Activated CD8-positive, alpha-beta T cell treated with anti-CD3 and anti-CD28 coated beads, Interleukin-2, amount 10 ng/mL, durations not matched to agents 7 days and 5 days (primary cell): ENCODE measurements at regions not wholly inside any gene's neighbourhood (a gene's known extent, or its start where the extent isn't known, plus 50 kb on each side); places are given as distances from the start of the nearest gene placed in this dataset.
A peak's percentile ranks its signal among the peaks of the same experiment; 100 is the strongest.
"Not testable (repeated sequence)": the region's sequence is repeated elsewhere in the genome, so short reads cannot be mapped to it uniquely, and the experiment has no call there.

Source experiments
- ATAC-seq: fragments of 150-1000 bp; cut with Tn5 transposase; one replicate; pipeline ENCODE4 v1.10.0; 2021; ENCODE audit warnings: moderate library complexity
- CTCF ChIA-PET: fragments of 350-600 bp; sonication (Branson Sonifier 250); formaldehyde crosslinking; loops from one replicate; lab custom pipeline; 2021; ENCODE audit warnings: antibody characterized with exemption; lab: Charles Lee
- POLR2A ChIA-PET: fragments of 350-600 bp; sonication (Branson Sonifier 250); formaldehyde crosslinking; loops from one replicate; lab custom pipeline; 2021; ENCODE audit warnings: antibody characterized with exemption; lab: Charles Lee
- DNase-seq: peaks from one replicate; pipeline ENCODE4 v3.0.0-alpha.2; 2020
- H3K27ac Mint-ChIP-seq: one replicate; pipeline ENCODE4 v1.8.0; 2021; ENCODE audit warnings: mild to moderate bottlenecking, mixed read lengths
- H3K27me3 Mint-ChIP-seq: one replicate; pipeline ENCODE4 v1.8.0; 2021; ENCODE audit warnings: low read depth, mixed read lengths
- H3K36me3 Mint-ChIP-seq: one replicate; pipeline ENCODE4 v1.8.0; 2021; ENCODE audit warnings: low read depth, mixed read lengths
- H3K4me1 Mint-ChIP-seq: one replicate; pipeline ENCODE4 v1.8.0; 2021; ENCODE audit warnings: low read depth, mixed read lengths
- H3K4me3 Mint-ChIP-seq: one replicate; pipeline ENCODE4 v1.8.0; 2021; ENCODE audit warnings: mild to moderate bottlenecking, mixed read lengths
- H3K9me3 Mint-ChIP-seq: one replicate; pipeline ENCODE4 v1.8.0; 2022; ENCODE audit warnings: mixed read lengths; ENCODE audit not compliant: insufficient read depth

- ATAC-seq (no peak), DNase-seq (no peak)
- Mint-ChIP-seq H3K36me3 (no peaks in the 10 kb centered on the region), H3K9me3 (no peaks in the 10 kb centered on the region), H3K27me3 (peaks cover 21% of the 10 kb centered on the region), H3K4me1 (no peaks in the 10 kb centered on the region), H3K27ac (no peak overlapping the region), H3K4me3 (no peak overlapping the region)
- ChIA-PET POLR2A (no interaction called here), CTCF (no interaction called here)
These were observed 262.2 kb upstream of the MGAT5 start for GRCh38 chr2:133991606-133992168.

- Mint-ChIP-seq H3K4me3 (no peak overlapping the region), H3K27ac (no peak overlapping the region), H3K27me3 (peaks cover 21% of the 10 kb centered on the region), H3K36me3 (no peaks in the 10 kb centered on the region), H3K4me1 (no peaks in the 10 kb centered on the region), H3K9me3 (no peaks in the 10 kb centered on the region)
- ATAC-seq = no peak
- POLR2A ChIA-PET = no interaction called here
- CTCF ChIA-PET = no interaction called here
- DNase-seq = no peak
These were observed 261.4 kb upstream of the MGAT5 start for GRCh38 chr2:133992454-133992853.

- DNase-seq (no peak), ATAC-seq (no peak)
- CTCF ChIA-PET = no interaction called here
- no peak overlapping the region for H3K27ac Mint-ChIP-seq
- peaks cover 23% of the 10 kb centered on the region for H3K27me3 Mint-ChIP-seq
- POLR2A ChIA-PET = no interaction called here
- no peaks in the 10 kb centered on the region for H3K9me3 Mint-ChIP-seq
- no peaks in the 10 kb centered on the region for H3K4me1 Mint-ChIP-seq
- H3K36me3 Mint-ChIP-seq = no peaks in the 10 kb centered on the region
- no peak overlapping the region for H3K4me3 Mint-ChIP-seq
These were observed 260.7 kb upstream of the MGAT5 start for GRCh38 chr2:133993160-133993559.

GRCh38 chr2:133998726-133999125, 255.1 kb upstream of the MGAT5 start:
- DNase-seq, H3K36me3 Mint-ChIP-seq, H3K4me1 Mint-ChIP-seq, H3K27ac Mint-ChIP-seq, H3K4me3 Mint-ChIP-seq, ATAC-seq, H3K9me3 Mint-ChIP-seq, CTCF ChIA-PET: not testable (repeated sequence)
- POLR2A ChIA-PET = interaction anchor here (0.7 kb wide), 1 partner anchor 51 kb away, joined by 3 read pairs; no protein-coding TSS in a partner anchor
- H3K27me3 Mint-ChIP-seq = peaks cover 16% of the 10 kb centered on the region

- H3K27me3 Mint-ChIP-seq = peaks cover 9% of the 10 kb centered on the region
- ATAC-seq = no peak
- H3K4me1 Mint-ChIP-seq = no peaks in the 10 kb centered on the region
- ChIA-PET CTCF (no interaction called here), POLR2A (no interaction called here)
- H3K27ac Mint-ChIP-seq = no peak overlapping the region
- no peak for DNase-seq
- H3K9me3 Mint-ChIP-seq = no peaks in the 10 kb centered on the region
- H3K36me3 Mint-ChIP-seq = no peaks in the 10 kb centered on the region
- H3K4me3 Mint-ChIP-seq = no peak overlapping the region
These were observed 251.5 kb upstream of the MGAT5 start for GRCh38 chr2:134002391-134002790.

- POLR2A ChIA-PET = no interaction called here
- CTCF ChIA-PET = interaction anchor here (1.1 kb wide), 1 partner anchor 11 kb away, joined by 3 read pairs; no protein-coding TSS in a partner anchor
- no peak for ATAC-seq
These were observed 251.0 kb upstream of the MGAT5 start for GRCh38 chr2:134002921-134003320.

GRCh38 chr2:134004467-134004866, 249.4 kb upstream of the MGAT5 start:
- no peak overlapping the region for H3K4me3 Mint-ChIP-seq
- ChIA-PET POLR2A (no interaction called here), CTCF (no interaction called here)
- DNase-seq (no peak), ATAC-seq (no peak)
- peaks cover 5% of the 10 kb centered on the region for H3K27me3 Mint-ChIP-seq
- H3K36me3 Mint-ChIP-seq = no peaks in the 10 kb centered on the region
- H3K27ac Mint-ChIP-seq = no peak overlapping the region
- no peaks in the 10 kb centered on the region for H3K9me3 Mint-ChIP-seq
- H3K4me1 Mint-ChIP-seq = no peaks in the 10 kb centered on the region

More at GRCh38 chr2:134002921-134003320, 251.0 kb upstream of the MGAT5 start:
- Mint-ChIP-seq H3K9me3 (no peaks in the 10 kb centered on the region), H3K27ac (no peak overlapping the region), H3K36me3 (no peaks in the 10 kb centered on the region), H3K4me1 (no peaks in the 10 kb centered on the region), H3K27me3 (peaks cover 6% of the 10 kb centered on the region), H3K4me3 (no peak overlapping the region)
- DNase-seq = no peak

GRCh38 chr2:134008837-134009236, 245.0 kb upstream of the MGAT5 start:
- no peaks in the 10 kb centered on the region for H3K4me1 Mint-ChIP-seq
- no peak overlapping the region for H3K27ac Mint-ChIP-seq
- H3K4me3 Mint-ChIP-seq = no peak overlapping the region
- H3K9me3 Mint-ChIP-seq = no peaks in the 10 kb centered on the region
- ChIA-PET CTCF (no interaction called here), POLR2A (no interaction called here)
- DNase-seq (no peak), ATAC-seq (no peak)
- peaks cover 6% of the 10 kb centered on the region for H3K27me3 Mint-ChIP-seq
- no peaks in the 10 kb centered on the region for H3K36me3 Mint-ChIP-seq

- H3K4me3 Mint-ChIP-seq = no peak overlapping the region
- no peaks in the 10 kb centered on the region for H3K4me1 Mint-ChIP-seq
- no peaks in the 10 kb centered on the region for H3K36me3 Mint-ChIP-seq
- ATAC-seq (no peak), DNase-seq (no peak)
- POLR2A ChIA-PET = no interaction called here
- no peak overlapping the region for H3K27ac Mint-ChIP-seq
- peaks cover 4% of the 10 kb centered on the region for H3K27me3 Mint-ChIP-seq
- no peaks in the 10 kb centered on the region for H3K9me3 Mint-ChIP-seq
- CTCF ChIA-PET = no interaction called here
These were observed 244.4 kb upstream of the MGAT5 start for GRCh38 chr2:134009440-134009839.

GRCh38 chr2:134009906-134010305, 244.0 kb upstream of the MGAT5 start:
- DNase-seq = peak; percentile 14
- H3K9me3 Mint-ChIP-seq, H3K36me3 Mint-ChIP-seq, H3K27ac Mint-ChIP-seq, ATAC-seq, CTCF ChIA-PET, H3K4me3 Mint-ChIP-seq, H3K4me1 Mint-ChIP-seq, POLR2A ChIA-PET, H3K27me3 Mint-ChIP-seq: not testable (repeated sequence)

- Mint-ChIP-seq H3K4me1 (no peaks in the 10 kb centered on the region), H3K4me3 (no peak overlapping the region), H3K27me3 (peaks cover 4% of the 10 kb centered on the region), H3K36me3 (no peaks in the 10 kb centered on the region), H3K27ac (no peak overlapping the region), H3K9me3 (no peaks in the 10 kb centered on the region)
- DNase-seq (peak; percentile 8), ATAC-seq (no peak)
- CTCF ChIA-PET = no interaction called here
- POLR2A ChIA-PET = no interaction called here
These were observed 241.8 kb upstream of the MGAT5 start for GRCh38 chr2:134011936-134012586.

GRCh38 chr2:134014196-134014960, 239.5 kb upstream of the MGAT5 start:
- Mint-ChIP-seq H3K4me3 (no peak overlapping the region), H3K27me3 (peaks cover 4% of the 10 kb centered on the region), H3K36me3 (no peaks in the 10 kb centered on the region), H3K9me3 (no peaks in the 10 kb centered on the region), H3K4me1 (no peaks in the 10 kb centered on the region), H3K27ac (no peak overlapping the region)
- ChIA-PET CTCF (interaction anchor here (1.0 kb wide), 1 partner anchor 11 kb away, joined by 3 read pairs; no protein-coding TSS in a partner anchor), POLR2A (no interaction called here)
- DNase-seq (no peak), ATAC-seq (no peak)
